Adrenal gland (tissue), 5 donors: ENCODE measurements at regions not wholly inside any gene's neighbourhood (a gene's known extent, or its start where the extent isn't known, plus 50 kb on each side); places are given as distances from the start of the nearest gene placed in this dataset.

Source experiments
- CTCF ChIP-seq, 6 experiments: fragments of 450-650 bp in 4 of 6; fragments of 200-600 bp in 2 of 6; sonication (generic) in 1 of 6; IDR thresholded peaks; 1 replicate in 5 of 6; 2 replicates in 1 of 6; pipeline versions ENCODE4 v1.5.1 to v1.8.0; 2016 to 2021; ENCODE audit warnings: antibody characterized with exemption in 6 of 6, mild to moderate bottlenecking in 2 of 6, moderate library complexity in 1 of 6
- POLR2A ChIP-seq, 2 donors: fragments of 450-650 bp; IDR thresholded peaks; one replicate each; pipeline ENCODE4 v1.6.1; 2017; ENCODE audit warnings: antibody characterized with exemption in 2 of 2, mild to moderate bottlenecking in 2 of 2, moderate library complexity in 1 of 2
- donor health status: DM: no; HTN: no; CAD: no.

GRCh38 chr11:91188484-91188883 lies 965.6 kb upstream of the CHORDC1 start:
- TF ChIP-seq CTCF (IDR thresholded peaks at IDR 0.05), result no peak
- TF ChIP-seq POLR2A (IDR thresholded peaks at IDR 0.05), result no peak
